ENCODE measurements at regions not wholly inside any gene's neighbourhood (a gene's known extent, or its start where the extent isn't known, plus 50 kb on each side); places are given as distances from the start of the nearest gene placed in this dataset.

- no peak for TF ChIP-seq CTCF (IDR thresholded peaks at IDR 0.05)
- TF ChIP-seq POLR2AphosphoS5 (IDR thresholded peaks at IDR 0.05; ENCODE audit: insufficient read depth in 1 of 2, low read depth in 1 of 2): no peak
- no peak for TF ChIP-seq POLR2A (IDR thresholded peaks at IDR 0.05)
Observed at GRCh38 chr2:153661801-153662200, 183.2 kb upstream of the RPRM start.

All from vagina (tissue), 2 donors.